ENCODE measurements at regions not wholly inside any gene's neighbourhood (a gene's known extent, or its start where the extent isn't known, plus 50 kb on each side); places are given as distances from the start of the nearest gene placed in this dataset.

DNA sequence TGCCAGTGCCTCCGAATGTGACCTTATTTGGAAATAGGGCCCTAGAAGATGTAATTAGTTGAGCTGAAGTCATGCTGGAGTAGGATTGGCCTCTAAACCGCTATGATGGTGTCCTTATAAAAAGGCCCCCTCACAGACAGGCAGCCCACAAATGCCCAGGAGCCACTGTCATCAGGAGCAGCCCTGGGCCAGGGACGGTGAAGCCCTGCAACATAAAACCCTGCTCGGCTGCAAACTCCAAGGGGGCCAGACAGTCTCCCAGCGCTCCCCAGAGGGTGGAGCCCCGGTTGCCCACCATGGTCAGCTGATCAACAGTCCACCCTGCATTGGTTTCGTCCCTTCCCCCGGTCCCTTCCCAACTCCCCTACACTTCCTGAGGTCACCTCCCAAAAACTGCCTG lies 351.7 kb downstream of the FOXL1 start:
- H3K27me3 Mint-ChIP-seq (ENCODE audit: low read depth, poor library complexity), result peaks cover 4% of the 10 kb centered on the region
- peak overlapping the region; percentile 89 for H3K27ac Mint-ChIP-seq
- H3K9me3 Mint-ChIP-seq, result peaks cover 4% of the 10 kb centered on the region
- peaks cover 32% of the 10 kb centered on the region for H3K4me1 Mint-ChIP-seq
- no peak for DNase-seq
- no peaks in the 10 kb centered on the region for H3K36me3 Mint-ChIP-seq (ENCODE audit: low read depth)
- TF ChIP-seq, protein P1, sequence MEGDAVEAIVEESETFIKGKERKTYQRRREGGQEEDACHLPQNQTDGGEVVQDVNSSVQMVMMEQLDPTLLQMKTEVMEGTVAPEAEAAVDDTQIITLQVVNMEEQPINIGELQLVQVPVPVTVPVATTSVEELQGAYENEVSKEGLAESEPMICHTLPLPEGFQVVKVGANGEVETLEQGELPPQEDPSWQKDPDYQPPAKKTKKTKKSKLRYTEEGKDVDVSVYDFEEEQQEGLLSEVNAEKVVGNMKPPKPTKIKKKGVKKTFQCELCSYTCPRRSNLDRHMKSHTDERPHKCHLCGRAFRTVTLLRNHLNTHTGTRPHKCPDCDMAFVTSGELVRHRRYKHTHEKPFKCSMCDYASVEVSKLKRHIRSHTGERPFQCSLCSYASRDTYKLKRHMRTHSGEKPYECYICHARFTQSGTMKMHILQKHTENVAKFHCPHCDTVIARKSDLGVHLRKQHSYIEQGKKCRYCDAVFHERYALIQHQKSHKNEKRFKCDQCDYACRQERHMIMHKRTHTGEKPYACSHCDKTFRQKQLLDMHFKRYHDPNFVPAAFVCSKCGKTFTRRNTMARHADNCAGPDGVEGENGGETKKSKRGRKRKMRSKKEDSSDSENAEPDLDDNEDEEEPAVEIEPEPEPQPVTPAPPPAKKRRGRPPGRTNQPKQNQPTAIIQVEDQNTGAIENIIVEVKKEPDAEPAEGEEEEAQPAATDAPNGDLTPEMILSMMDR (IDR thresholded peaks at IDR 0.05), result no peak
- H3K4me3 Mint-ChIP-seq, result no peak overlapping the region

DNA sequence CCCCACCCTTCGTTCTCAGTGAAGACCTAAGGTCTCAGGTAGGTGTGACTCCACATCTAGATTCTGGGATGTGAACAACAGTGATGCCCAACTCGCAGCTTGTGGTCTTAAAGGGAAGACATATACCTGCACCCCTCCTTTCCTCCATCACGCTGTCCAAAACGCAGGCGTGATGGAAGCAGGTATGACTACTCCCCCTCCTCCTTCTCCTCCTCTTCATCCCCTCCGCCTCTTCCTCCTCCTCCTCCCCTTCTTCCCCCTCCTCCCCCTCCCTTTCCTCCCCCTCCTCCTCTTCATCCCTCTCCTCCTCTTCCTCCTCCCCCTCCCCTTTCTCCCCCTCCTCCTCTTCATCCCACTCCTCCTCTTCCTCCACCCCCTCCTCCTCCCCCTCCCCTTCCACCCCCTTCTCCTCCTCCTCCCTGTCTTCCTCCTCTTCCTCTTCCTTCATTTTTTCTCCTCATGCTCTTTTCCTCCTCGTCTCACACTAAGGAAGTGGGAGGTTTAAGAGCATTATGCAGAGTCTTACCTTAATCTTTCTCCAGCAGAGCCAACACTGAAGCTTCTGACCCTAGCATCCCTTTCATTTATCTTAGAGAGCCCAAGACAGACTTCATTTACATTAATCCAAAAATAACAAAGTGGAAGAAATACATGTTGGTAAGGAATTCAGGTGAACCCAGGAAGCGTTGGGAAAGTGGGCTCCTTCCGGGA lies 352.5 kb downstream of the FOXL1 start:
- DNase-seq, result no peak
- H3K9me3 Mint-ChIP-seq, result peaks cover 4% of the 10 kb centered on the region
- no peaks in the 10 kb centered on the region for H3K36me3 Mint-ChIP-seq (ENCODE audit: low read depth)
- H3K4me1 Mint-ChIP-seq, result peaks cover 32% of the 10 kb centered on the region
- TF ChIP-seq, protein P1 (IDR thresholded peaks at IDR 0.05), result no peak
- H3K27ac Mint-ChIP-seq, result peak overlapping the region; percentile 89
- peaks cover 4% of the 10 kb centered on the region for H3K27me3 Mint-ChIP-seq (ENCODE audit: low read depth, poor library complexity)
- peak overlapping the region; percentile 42 for H3K4me3 Mint-ChIP-seq

DNA sequence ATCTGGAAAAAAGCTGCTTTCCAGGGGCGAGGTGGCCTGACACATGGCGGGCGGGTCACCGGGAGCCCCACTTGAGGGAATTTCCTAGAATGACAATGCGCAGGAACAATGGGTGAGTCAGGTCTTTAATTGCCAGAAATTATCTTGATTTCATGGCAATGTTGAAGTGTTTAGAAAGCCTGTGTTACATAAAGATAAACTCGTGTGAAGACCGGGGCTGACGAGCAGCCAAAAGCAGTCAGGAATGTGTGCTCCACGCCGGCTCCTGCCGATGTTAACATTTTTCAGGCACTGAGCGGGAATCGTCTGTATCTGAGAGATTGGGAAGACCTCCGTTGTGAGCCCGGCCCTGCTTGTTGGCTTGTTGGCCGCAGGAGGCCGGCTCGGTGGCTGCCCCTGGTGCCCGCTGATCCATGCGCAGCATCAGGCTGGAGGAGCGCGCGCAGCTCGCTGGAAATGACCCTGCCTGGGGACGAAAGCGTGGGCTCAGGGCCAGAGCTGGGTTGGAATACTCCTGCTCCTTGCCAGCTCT lies 353.1 kb downstream of the FOXL1 start:
- TF ChIP-seq, protein P1 (IDR thresholded peaks at IDR 0.05), result no peak
- Mint-ChIP-seq H3K36me3 (ENCODE audit: low read depth) (no peaks in the 10 kb centered on the region), H3K4me1 (peaks cover 27% of the 10 kb centered on the region), H3K27me3 (ENCODE audit: low read depth, poor library complexity) (peaks cover 4% of the 10 kb centered on the region), H3K9me3 (peaks cover 5% of the 10 kb centered on the region), H3K4me3 (no peak overlapping the region), H3K27ac (no peak overlapping the region)
- DNase-seq, result no peak

DNA sequence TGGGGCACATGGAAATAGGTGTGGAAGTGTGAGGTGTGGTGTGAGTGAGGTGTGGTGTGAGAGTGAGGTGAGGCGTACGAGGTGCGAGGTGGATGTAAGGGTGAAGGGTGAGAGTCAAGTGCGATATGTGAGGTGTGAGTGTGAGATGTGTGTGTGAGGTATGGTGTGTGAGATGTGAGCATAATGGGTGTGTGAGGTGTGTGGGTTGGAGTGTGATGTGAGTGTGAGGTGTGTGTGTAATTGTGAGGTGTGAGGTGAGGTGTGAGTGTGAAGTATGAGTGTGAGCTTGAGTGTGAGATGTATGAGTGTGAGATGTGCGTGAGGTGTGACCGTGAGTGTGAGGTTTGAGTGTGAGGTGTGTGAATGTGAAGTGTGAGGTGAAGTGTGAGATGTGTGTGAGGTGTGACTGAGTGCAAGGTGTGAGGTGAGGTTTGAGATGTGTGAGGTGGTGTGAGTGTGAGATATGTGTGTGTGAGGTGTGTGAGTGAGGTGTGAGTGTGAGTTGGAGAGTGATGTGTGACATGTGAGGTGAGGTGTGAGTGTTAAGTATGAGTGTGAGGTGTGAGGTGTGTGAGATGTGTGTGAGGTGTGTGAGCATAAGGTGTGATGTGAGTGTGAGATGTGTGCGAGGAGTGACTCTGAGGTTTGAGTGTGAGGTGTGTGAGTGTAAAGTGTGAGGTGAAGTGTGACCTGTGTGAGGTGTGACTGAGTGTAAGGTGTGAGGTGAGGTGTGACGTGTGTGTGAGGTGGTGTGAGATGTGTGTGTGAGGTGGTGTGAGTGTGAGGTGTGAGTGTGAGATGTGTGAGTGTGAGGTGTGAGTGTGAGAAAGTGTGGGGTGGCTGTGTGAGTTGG lies 354.0 kb downstream of the FOXL1 start:
- peaks cover 4% of the 10 kb centered on the region for H3K27me3 Mint-ChIP-seq (ENCODE audit: low read depth, poor library complexity)
- no peak overlapping the region for H3K27ac Mint-ChIP-seq
- H3K36me3 Mint-ChIP-seq (ENCODE audit: low read depth), result no peaks in the 10 kb centered on the region
- H3K4me3 Mint-ChIP-seq, result no peak overlapping the region
- TF ChIP-seq, protein P1 (IDR thresholded peaks at IDR 0.05), result no peak
- peaks cover 25% of the 10 kb centered on the region for H3K4me1 Mint-ChIP-seq
- DNase-seq, result no peak
- H3K9me3 Mint-ChIP-seq, result peaks cover 14% of the 10 kb centered on the region

DNA sequence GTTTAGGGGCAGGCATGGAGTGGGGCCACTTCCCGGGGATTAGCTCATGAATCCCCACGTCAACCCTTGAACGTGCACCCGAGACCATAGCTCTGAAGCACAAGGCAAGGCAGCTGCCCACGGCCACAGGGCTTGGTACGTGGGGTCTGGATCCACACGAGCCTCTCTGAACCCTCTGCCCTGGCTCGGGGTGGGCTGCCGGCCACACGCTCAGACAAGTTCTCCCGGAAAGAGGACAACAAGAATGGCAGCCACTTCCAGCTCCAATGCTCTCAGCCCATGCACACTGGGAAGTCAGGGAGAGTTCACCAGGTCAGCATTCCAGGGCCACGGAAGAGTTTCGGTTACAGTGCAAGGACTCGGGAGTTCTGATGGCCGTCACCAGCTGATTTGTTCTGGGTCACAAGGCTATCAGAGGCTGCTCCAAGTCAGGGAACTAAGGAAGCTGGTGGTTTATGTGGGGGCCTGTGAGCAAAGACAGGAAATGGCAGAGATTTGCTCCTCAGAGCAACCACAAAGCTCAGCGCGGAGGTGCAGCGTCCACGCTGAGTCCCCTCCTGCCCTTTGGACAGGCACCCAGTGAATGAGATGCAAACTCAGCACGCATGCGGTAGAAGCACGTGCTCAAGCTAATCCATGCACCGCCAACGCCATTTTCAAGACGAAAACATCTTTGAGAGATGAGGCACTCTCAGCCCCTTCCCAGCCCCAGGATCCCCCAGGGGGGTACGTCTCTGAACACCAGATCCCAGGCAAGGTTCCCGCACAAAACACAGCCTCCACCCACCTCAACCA lies 356.4 kb downstream of the FOXL1 start:
- Mint-ChIP-seq H3K36me3 (ENCODE audit: low read depth) (peaks cover 23% of the 10 kb centered on the region), H3K4me3 (no peak overlapping the region)

More for the DNA sequence above, 356.4 kb downstream of the FOXL1 start:
- DNase-seq, result no peak
- H3K27me3 Mint-ChIP-seq (ENCODE audit: low read depth, poor library complexity), result peaks cover 4% of the 10 kb centered on the region
- peaks cover 34% of the 10 kb centered on the region for H3K4me1 Mint-ChIP-seq
- peaks cover 38% of the 10 kb centered on the region for H3K9me3 Mint-ChIP-seq
- TF ChIP-seq, protein P1 (IDR thresholded peaks at IDR 0.05), result no peak
- H3K27ac Mint-ChIP-seq, result peak overlapping the region; percentile 96

Measured in nephron progenitor cell (in vitro differentiated cells).